ENCODE measurements at regions not wholly inside any gene's neighbourhood (a gene's known extent, or its start where the extent isn't known, plus 50 kb on each side); places are given as distances from the start of the nearest gene placed in this dataset.

- TF ChIP-seq CTCF (conservative IDR thresholded peaks at IDR 0.05): no peak
- no peak for TF ChIP-seq ZFX (IDR thresholded peaks at IDR 0.05)
Measured at GRCh38 chr19:57052081-57052480, 67.7 kb upstream of the USP29 start.

All from C4-2B (cell line).